WTC11 (cell line): ENCODE measurements at regions not wholly inside any gene's neighbourhood (a gene's known extent, or its start where the extent isn't known, plus 50 kb on each side); places are given as distances from the start of the nearest gene placed in this dataset.

Source experiments
- CBFB ChIP-seq: sonication (generic); formaldehyde crosslinking; IDR thresholded peaks from 2 replicates; pipeline ENCODE4 v1.8.1; 2022; ENCODE audit warnings: mild to moderate bottlenecking, low read depth, missing genetic modification reagents
- CREB1 ChIP-seq: sonication (generic); formaldehyde crosslinking; IDR thresholded peaks from 2 replicates; pipeline ENCODE4 v1.8.0; 2023; ENCODE audit warnings: mild to moderate bottlenecking, missing genetic modification reagents
- CREM ChIP-seq: sonication (generic); formaldehyde crosslinking; IDR thresholded peaks from 2 replicates; pipeline ENCODE4 v1.8.1; 2022; ENCODE audit warnings: mild to moderate bottlenecking, missing genetic modification reagents, moderate library complexity
- JUN ChIP-seq: sonication (generic); formaldehyde crosslinking; IDR thresholded peaks from 2 replicates; pipeline ENCODE4 v1.8.0; 2023; ENCODE audit warnings: mild to moderate bottlenecking, missing genetic modification reagents
- ZNF317 ChIP-seq: sonication (generic); formaldehyde crosslinking; IDR thresholded peaks from 2 replicates; pipeline ENCODE4 v1.8.1; 2023; ENCODE audit warnings: low read depth, mild to moderate bottlenecking, moderate library complexity, missing genetic modification reagents, borderline replicate concordance
- TF ChIP-seq, protein P1 (sequence below): fragments of 200-600 bp; IDR thresholded peaks from 2 replicates; pipeline ENCODE4 v1.8.0; 2022; ENCODE audit warnings: antibody characterized with exemption
- TF ChIP-seq, protein P2 (sequence below): sonication (generic); formaldehyde crosslinking; IDR thresholded peaks from 2 replicates; pipeline ENCODE4 v1.8.1; 2023; ENCODE audit warnings: mild to moderate bottlenecking, missing genetic modification reagents, moderate library complexity
- TF ChIP-seq, protein P3 (sequence below): sonication (generic); formaldehyde crosslinking; conservative IDR thresholded peaks from 2 replicates; pipeline ENCODE4 v1.8.1; 2022; ENCODE audit warnings: mild to moderate bottlenecking, missing genetic modification reagents
- TF ChIP-seq, protein P4 (sequence below): sonication (generic); formaldehyde crosslinking; IDR thresholded peaks from 2 replicates; pipeline ENCODE4 v1.8.1; 2022; ENCODE audit warnings: low read depth, mild to moderate bottlenecking, moderate library complexity, missing genetic modification reagents, borderline replicate concordance
- TF ChIP-seq, protein P5 (sequence below): sonication (generic); formaldehyde crosslinking; IDR thresholded peaks from 2 replicates; pipeline ENCODE4 v1.8.1; 2022; ENCODE audit warnings: mild to moderate bottlenecking, missing genetic modification reagents, moderate library complexity, borderline replicate concordance

DNA sequence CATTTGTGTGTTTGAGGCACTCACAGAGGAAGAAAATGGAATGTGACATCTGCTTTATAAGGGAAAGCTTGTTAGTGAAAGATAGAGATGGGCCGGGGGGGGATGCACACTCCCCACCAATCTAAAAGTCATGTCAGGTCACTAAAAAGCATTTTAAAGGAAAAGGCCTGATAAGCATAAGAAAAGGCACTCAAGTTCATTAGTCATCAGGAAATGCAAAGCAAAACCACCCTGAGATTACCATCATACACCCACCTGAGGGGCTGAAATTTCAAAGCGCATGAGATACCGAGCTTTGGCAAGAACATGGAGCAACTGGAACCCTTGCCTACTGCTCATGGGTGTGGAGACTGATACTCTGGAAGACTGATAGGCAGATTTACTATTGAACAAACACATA lies 77.9 kb upstream of the ANO1 start:
- TF ChIP-seq JUN (no peak), CREM (CRISPR knock-in tag) (no peak), ZNF317 (CRISPR knock-in tag) (no peak), CREB1 (no peak), CBFB (CRISPR knock-in tag) (no peak)
- TF ChIP-seq, protein P1, sequence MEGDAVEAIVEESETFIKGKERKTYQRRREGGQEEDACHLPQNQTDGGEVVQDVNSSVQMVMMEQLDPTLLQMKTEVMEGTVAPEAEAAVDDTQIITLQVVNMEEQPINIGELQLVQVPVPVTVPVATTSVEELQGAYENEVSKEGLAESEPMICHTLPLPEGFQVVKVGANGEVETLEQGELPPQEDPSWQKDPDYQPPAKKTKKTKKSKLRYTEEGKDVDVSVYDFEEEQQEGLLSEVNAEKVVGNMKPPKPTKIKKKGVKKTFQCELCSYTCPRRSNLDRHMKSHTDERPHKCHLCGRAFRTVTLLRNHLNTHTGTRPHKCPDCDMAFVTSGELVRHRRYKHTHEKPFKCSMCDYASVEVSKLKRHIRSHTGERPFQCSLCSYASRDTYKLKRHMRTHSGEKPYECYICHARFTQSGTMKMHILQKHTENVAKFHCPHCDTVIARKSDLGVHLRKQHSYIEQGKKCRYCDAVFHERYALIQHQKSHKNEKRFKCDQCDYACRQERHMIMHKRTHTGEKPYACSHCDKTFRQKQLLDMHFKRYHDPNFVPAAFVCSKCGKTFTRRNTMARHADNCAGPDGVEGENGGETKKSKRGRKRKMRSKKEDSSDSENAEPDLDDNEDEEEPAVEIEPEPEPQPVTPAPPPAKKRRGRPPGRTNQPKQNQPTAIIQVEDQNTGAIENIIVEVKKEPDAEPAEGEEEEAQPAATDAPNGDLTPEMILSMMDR = no peak
- TF ChIP-seq, protein P2, sequence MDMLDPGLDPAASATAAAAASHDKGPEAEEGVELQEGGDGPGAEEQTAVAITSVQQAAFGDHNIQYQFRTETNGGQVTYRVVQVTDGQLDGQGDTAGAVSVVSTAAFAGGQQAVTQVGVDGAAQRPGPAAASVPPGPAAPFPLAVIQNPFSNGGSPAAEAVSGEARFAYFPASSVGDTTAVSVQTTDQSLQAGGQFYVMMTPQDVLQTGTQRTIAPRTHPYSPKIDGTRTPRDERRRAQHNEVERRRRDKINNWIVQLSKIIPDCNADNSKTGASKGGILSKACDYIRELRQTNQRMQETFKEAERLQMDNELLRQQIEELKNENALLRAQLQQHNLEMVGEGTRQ (CRISPR knock-in tag) = no peak
- TF ChIP-seq, protein P3, sequence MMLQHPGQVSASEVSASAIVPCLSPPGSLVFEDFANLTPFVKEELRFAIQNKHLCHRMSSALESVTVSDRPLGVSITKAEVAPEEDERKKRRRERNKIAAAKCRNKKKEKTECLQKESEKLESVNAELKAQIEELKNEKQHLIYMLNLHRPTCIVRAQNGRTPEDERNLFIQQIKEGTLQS = no peak
- TF ChIP-seq, protein P4, sequence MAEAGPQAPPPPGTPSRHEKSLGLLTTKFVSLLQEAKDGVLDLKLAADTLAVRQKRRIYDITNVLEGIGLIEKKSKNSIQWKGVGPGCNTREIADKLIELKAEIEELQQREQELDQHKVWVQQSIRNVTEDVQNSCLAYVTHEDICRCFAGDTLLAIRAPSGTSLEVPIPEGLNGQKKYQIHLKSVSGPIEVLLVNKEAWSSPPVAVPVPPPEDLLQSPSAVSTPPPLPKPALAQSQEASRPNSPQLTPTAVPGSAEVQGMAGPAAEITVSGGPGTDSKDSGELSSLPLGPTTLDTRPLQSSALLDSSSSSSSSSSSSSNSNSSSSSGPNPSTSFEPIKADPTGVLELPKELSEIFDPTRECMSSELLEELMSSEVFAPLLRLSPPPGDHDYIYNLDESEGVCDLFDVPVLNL (CRISPR knock-in tag) = no peak
- TF ChIP-seq, protein P5, sequence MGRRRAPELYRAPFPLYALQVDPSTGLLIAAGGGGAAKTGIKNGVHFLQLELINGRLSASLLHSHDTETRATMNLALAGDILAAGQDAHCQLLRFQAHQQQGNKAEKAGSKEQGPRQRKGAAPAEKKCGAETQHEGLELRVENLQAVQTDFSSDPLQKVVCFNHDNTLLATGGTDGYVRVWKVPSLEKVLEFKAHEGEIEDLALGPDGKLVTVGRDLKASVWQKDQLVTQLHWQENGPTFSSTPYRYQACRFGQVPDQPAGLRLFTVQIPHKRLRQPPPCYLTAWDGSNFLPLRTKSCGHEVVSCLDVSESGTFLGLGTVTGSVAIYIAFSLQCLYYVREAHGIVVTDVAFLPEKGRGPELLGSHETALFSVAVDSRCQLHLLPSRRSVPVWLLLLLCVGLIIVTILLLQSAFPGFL (CRISPR knock-in tag) = no peak
